ENCODE measurements at regions not wholly inside any gene's neighbourhood (a gene's known extent, or its start where the extent isn't known, plus 50 kb on each side); places are given as distances from the start of the nearest gene placed in this dataset.

DNA sequence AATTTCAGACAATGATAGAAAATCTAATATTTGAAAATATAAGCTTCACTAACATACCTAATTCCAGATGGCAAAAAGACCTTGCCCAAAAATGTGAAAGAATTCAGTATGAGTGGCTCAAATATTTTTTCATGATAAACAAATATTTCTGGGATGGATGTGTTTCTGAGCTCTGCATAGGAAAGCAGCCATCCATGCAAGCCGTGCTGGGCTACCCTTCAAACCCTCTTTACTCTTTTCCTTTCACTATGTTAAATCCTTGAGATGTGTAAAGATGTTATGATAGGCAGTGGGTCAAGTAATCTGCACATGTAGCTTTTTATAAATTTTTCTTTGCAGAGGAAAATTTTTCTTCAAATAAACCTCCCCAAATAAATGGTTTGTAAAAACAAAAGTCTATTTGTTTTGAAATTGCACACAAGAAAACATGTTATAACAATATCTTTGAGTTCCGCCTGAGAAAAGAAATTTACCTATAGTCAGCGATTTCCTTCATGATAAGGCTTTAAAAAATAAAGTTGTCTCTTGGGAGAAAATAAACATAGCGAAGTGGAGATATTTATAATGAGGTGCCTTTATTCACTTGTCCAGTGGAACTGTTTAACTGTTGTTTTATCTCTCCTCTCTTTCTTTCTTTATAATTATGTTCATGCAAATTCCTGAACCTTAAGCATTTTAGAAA is 154.3 kb upstream of the PITX1 start:
- TF ChIP-seq Cebpa-rat (IDR thresholded peaks at IDR 0.05), result no peak
- Histone ChIP-seq H3K4me1 (peaks cover 0 to 15% (median 7%) of the 10 kb centered on the region in 10 experiments; a peak in 7 of 20 replicates), H3K9me3 (replicated peaks in 1 of 11) (peaks cover 0 to 6% (median 0%) of the 10 kb centered on the region in 11 experiments; a peak in 1 of 22 replicates), H3K4me3 (no peak overlapping the region), H3K27ac (no peak overlapping the region), H4K20me1 (no peaks in the 10 kb centered on the region), H3K9ac (no peak overlapping the region), H3K4me2 (no peak overlapping the region), H3K27me3 (peaks cover 36 to 51% (median 42%) of the 10 kb centered on the region in 11 experiments), H3K36me3 (no peaks in the 10 kb centered on the region)

DNA sequence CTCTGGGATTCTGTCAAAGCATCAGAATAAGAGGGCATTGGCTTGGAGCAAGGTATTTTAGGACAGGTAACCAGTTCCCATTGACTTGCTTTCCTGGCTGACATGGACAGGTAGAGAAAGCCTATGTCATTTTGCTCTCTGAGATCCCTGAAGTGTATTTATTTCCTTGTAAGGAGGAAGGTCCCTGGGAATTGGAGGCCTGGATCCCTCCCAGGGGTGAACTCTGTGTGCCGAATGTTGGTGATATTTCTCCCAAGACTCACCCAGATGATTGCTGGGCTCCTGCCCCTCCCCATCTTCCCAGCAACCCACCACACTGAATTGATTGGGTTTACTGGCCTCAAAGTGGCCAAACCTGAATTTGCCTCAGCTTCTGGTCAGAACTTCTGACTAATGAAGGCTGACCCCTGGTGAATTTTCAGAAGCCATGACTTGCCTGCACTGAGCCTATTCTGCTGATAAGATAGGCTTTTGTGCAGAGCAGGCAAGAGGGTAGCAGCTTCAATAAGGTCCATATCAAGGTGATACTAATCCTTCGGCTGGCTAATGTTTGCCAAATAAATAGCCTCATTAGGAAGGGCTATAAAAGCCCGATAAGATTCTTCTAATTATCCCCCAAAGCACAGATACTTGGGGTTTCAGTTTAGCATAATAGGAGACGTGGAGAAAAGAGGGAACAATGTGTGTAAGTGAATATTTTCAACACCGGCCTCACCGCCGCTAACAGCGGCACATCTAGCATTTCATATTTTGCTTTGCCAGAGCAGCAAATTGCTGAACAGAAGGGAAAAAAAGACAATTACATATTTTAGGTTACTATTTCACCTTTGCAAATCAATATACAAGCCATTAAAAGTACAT is 152.9 kb upstream of the PITX1 start:
- TF ChIP-seq Cebpa-rat (IDR thresholded peaks at IDR 0.05), result no peak
- Histone ChIP-seq H3K9me3 (replicated peaks in 1 of 11) (peaks cover 0 to 6% (median 0%) of the 10 kb centered on the region in 11 experiments; a peak in 1 of 22 replicates), H3K4me1 (peaks cover 0 to 15% (median 7%) of the 10 kb centered on the region in 10 experiments; a peak in 7 of 20 replicates), H3K9ac (no peak overlapping the region), H3K27ac (no peak overlapping the region), H4K20me1 (no peaks in the 10 kb centered on the region), H3K4me3 (no peak overlapping the region), H3K27me3 (peaks cover 30 to 37% (median 32%) of the 10 kb centered on the region in 11 experiments), H3K36me3 (no peaks in the 10 kb centered on the region), H3K4me2 (no peak overlapping the region)

DNA sequence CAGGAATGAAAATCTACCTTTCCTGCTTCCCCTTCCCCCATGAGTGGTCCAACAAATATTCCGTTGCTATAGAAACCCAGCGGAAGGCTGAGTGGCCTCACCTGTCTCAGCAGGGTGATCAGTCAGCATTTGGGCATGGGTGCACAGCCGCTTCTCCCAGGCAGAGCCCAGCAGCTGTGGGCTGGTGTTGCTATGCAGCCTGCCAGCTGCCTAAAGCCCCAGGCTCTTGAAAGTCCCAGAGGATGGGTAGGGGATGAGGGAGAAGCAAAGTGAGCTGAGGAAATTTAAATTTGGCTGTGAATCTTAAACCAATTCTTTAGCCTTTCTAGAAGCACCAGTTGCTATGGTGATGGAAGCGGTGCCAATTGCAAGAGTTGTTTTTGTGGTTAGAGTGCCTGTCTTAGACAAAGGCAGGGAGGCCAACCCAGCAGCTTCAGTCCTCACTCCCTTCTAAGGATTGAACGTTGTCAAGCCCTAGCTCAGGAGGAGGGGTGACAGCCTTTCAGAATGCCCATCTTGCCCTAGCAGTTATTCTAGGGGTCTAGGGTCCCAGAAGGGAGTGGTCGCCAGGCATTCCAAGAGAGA is 151.5 kb upstream of the PITX1 start:
- Histone ChIP-seq H3K4me3 (no peak overlapping the region), H4K20me1 (no peaks in the 10 kb centered on the region), H3K9me3 (replicated peaks in 1 of 11) (no peaks in the 10 kb centered on the region), H3K27me3 (peaks cover 17 to 23% (median 19%) of the 10 kb centered on the region in 11 experiments), H3K27ac (no peak overlapping the region), H3K36me3 (no peaks in the 10 kb centered on the region), H3K4me1 (peaks cover 0 to 9% (median 3%) of the 10 kb centered on the region in 10 experiments; a peak in 6 of 20 replicates), H3K9ac (no peak overlapping the region), H3K4me2 (peak overlapping the region in 5 of 11 experiments; percentile 14 to 33 (median 20); a peak in 4 of 22 replicates)
- TF ChIP-seq Cebpa-rat (IDR thresholded peaks at IDR 0.05), result no peak

DNA sequence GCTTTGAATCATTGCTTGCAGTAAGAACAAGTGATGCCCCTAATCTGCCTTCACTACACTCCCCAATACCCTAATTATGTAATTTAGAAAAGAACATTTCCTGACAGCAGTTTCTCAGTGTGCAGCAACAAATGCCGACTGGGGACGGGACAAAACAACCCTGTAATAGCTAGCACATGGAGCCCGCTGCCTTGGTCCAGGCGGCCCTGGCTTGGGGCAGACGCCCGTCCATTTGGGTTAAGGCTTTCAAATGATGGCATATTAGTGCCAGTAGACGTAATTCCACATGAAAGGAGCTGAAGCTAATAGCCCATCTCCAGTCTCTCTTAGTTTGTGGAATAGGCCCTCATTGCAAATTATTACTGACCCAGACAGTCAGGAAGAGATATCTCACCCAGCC is 150.6 kb upstream of the PITX1 start:
- Histone ChIP-seq H3K27ac (no peak overlapping the region), H3K4me3 (no peak overlapping the region), H3K4me1 (peaks cover 0 to 9% (median 3%) of the 10 kb centered on the region in 10 experiments; a peak in 6 of 20 replicates), H3K9me3 (replicated peaks in 1 of 11) (no peaks in the 10 kb centered on the region), H3K9ac (no peak overlapping the region), H3K27me3 (peaks cover 8 to 14% (median 10%) of the 10 kb centered on the region in 11 experiments; a peak in 21 of 22 replicates), H3K36me3 (no peaks in the 10 kb centered on the region), H3K4me2 (no peak overlapping the region), H4K20me1 (no peaks in the 10 kb centered on the region)
- TF ChIP-seq Cebpa-rat (IDR thresholded peaks at IDR 0.05), result no peak

DNA sequence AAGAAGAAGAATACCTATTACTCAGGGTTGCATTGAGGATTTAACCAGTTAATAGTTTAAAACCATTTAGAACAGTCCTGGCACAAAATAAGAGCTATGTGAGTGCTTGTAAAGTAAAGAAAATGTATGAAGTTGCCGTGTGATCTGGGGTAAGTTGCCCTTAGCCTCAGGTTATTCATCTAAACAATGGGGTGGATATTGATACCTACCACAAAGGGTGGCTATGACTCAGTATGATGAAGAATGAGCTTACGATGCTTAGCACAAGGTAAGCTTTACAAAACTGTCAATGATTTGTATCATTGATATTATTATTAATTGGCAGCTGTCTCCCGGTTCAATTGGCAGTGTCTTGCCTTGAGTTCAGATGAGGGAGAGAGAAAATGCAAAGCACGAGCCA is 149.4 kb upstream of the PITX1 start:
- Histone ChIP-seq H3K4me2 (no peak overlapping the region), H3K4me3 (no peak overlapping the region), H3K27me3 (peaks cover 0 to 2% (median 0%) of the 10 kb centered on the region in 11 experiments; a peak in 2 of 22 replicates), H4K20me1 (no peaks in the 10 kb centered on the region), H3K9me3 (replicated peaks in 1 of 11) (no peaks in the 10 kb centered on the region), H3K36me3 (no peaks in the 10 kb centered on the region), H3K9ac (no peak overlapping the region), H3K27ac (no peak overlapping the region), H3K4me1 (peaks cover 0 to 9% (median 3%) of the 10 kb centered on the region in 10 experiments; a peak in 6 of 20 replicates)
- no peak for TF ChIP-seq Cebpa-rat (IDR thresholded peaks at IDR 0.05)

DNA sequence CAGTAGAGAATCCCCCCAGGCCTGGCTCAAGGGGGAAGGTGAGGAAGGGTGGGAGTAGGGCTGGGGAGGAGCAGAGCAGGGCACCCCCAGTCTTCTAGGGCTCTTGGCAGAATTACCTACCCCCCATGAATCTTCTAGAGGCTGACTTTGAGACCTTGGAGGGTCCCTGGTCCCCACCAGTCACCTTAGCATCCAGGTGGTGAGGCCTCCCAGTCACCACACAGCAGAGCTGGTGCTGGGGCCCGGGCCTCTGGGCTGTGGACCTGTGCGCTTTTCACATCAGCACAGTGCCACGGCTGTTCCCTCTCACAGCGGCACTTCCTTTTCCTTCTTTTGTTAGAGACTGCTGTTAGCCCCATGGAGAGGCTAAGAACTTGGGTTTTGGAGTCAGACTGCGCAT is 148.6 kb upstream of the PITX1 start:
- Histone ChIP-seq H3K27ac (no peak overlapping the region), H4K20me1 (no peaks in the 10 kb centered on the region), H3K9ac (no peak overlapping the region), H3K27me3 (no peaks in the 10 kb centered on the region), H3K4me2 (no peak overlapping the region), H3K4me3 (no peak overlapping the region), H3K36me3 (no peaks in the 10 kb centered on the region), H3K9me3 (replicated peaks in 1 of 11) (no peaks in the 10 kb centered on the region), H3K4me1 (peaks cover 0 to 9% (median 3%) of the 10 kb centered on the region in 10 experiments; a peak in 6 of 20 replicates)
- TF ChIP-seq Cebpa-rat (IDR thresholded peaks at IDR 0.05), result no peak

- TF ChIP-seq Cebpa-rat (IDR thresholded peaks at IDR 0.05), result no peak
- no peak overlapping the region for H3K4me3 ChIP-seq
Observed at GRCh38 chr5:135181653-135182052, 147.6 kb upstream of the PITX1 start.

DNA sequence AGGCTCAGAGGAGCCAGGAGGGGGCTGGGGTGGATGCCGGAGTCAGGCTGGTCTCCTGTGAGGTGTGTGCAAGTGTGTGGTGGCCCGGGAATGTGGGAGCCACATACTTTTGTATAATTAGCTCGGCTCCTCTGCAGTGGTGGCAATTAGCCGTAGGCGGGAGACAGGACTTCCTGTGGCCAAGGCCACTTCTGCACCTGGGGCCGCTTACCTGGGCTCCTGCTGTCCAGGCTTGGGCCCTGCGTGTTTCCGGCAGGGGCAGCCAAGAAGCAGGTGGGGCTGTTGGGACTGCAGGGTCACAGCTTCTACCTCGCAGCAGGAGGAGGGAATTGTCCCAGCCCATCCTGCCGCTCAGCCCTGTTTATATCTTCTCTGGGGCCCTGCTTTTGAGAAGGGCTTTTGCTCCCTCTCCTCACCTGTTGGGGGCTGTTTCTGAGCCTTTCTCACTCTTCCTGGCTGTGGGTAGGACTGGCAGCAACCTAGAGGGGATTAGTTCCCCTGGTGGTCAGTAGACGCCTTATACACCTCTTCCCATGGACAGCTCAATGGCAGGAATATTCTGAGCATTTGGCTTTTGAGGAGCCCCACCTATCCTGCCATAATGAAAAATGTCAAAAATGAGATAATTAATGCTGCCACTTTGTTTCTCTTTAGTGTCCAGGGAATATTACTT is 145.4 kb upstream of the PITX1 start:
- no peaks in the 10 kb centered on the region for H3K36me3 ChIP-seq
- TF ChIP-seq Cebpa-rat (IDR thresholded peaks at IDR 0.05), result no peak
- no peaks in the 10 kb centered on the region for H3K9me3 ChIP-seq (replicated peaks in 1 of 11)
- H3K4me1 ChIP-seq, result no peaks in the 10 kb centered on the region
- H4K20me1 ChIP-seq, result no peaks in the 10 kb centered on the region
- no peaks in the 10 kb centered on the region for H3K27me3 ChIP-seq
- H3K4me2 ChIP-seq, result no peak overlapping the region
- H3K27ac ChIP-seq, result no peak overlapping the region
- no peak overlapping the region for H3K9ac ChIP-seq
- no peak overlapping the region for H3K4me3 ChIP-seq

More at GRCh38 chr5:135181653-135182052, 147.6 kb upstream of the PITX1 start:
- Histone ChIP-seq H3K4me1 (peaks cover 0 to 9% (median 3%) of the 10 kb centered on the region in 10 experiments; a peak in 6 of 20 replicates), H3K4me2 (no peak overlapping the region), H3K9me3 (replicated peaks in 1 of 11) (no peaks in the 10 kb centered on the region), H3K27ac (no peak overlapping the region), H4K20me1 (no peaks in the 10 kb centered on the region), H3K27me3 (no peaks in the 10 kb centered on the region), H3K36me3 (no peaks in the 10 kb centered on the region), H3K9ac (no peak overlapping the region)
